GM12878 (cell line): ENCODE measurements at regions not wholly inside any gene's neighbourhood (a gene's known extent, or its start where the extent isn't known, plus 50 kb on each side); places are given as distances from the start of the nearest gene placed in this dataset.

ENCODE experiments used
- ATAC-seq: fragments of 200-7000 bp; cut with Tn5 transposase; 3 replicates; pipeline ENCODE4 v1.9.1; 2020; ENCODE audit warnings: mild to moderate bottlenecking, moderate library complexity
- BruUV-seq: library from RNA; stranded (reverse); fragments of 400-500 nt; replicated peaks from 2 replicates; lab custom pipeline; 2021; lab: Mats Ljungman, UMichigan
- CTCF ChIA-PET: fragments of 300-600 bp; sonication (Branson Sonifier 250); formaldehyde crosslinking; extraction: SDS; loops from one replicate; lab custom pipeline; 2021; ENCODE audit warnings: inconsistent platforms; lab: Yijun Ruan, JAX
- POLR2A ChIA-PET: fragments of 350-600 bp; formaldehyde crosslinking; extraction: SDS; loops from one replicate; lab custom pipeline; 2021; ENCODE audit warnings: inconsistent platforms; lab: Charles Lee
- RAD21 ChIA-PET: fragments of 300-600 bp; sonication (Branson Sonifier 250); formaldehyde crosslinking; loops from one replicate; lab custom pipeline; 2023; ENCODE audit warnings: antibody characterized with exemption; ENCODE audit not compliant: unreplicated experiment; lab: Charles Lee
- SMC1A ChIA-PET: fragments of 300-600 bp; sonication (Branson Sonifier 250); formaldehyde crosslinking; loops from one replicate; lab custom pipeline; 2023; ENCODE audit not compliant: unreplicated experiment, uncharacterized antibody; lab: Charles Lee
- DNase-seq: peaks from one replicate; pipeline ENCODE4 v3.0.0-alpha.2; 2011; ENCODE audit warnings: low read depth, low spot score
- FAIRE-seq: peaks from 3 replicates; lab custom pipeline; 2011; peaks lifted over from hg19 to GRCh38; lab: Jason Lieb, UNC
- H2AFZ ChIP-seq: 2 replicates; pipeline ENCODE4 v1.6.0; 2011; ENCODE audit warnings: low read depth, low read length, control low read depth; ENCODE audit not compliant: control insufficient read depth
- H3K27ac ChIP-seq: 2 replicates; pipeline ENCODE4 v1.5.1; 2011; ENCODE audit warnings: control low read depth; ENCODE audit not compliant: control insufficient read depth, insufficient read depth
- H3K27me3 ChIP-seq, 2 experiments: replicated peaks in 1 of 2; 2 replicates each; pipeline versions ENCODE4 v1.6.0 to v1.6.1; 2011; ENCODE audit warnings: low read length in 1 of 2; ENCODE audit not compliant: control insufficient read depth in 2 of 2, insufficient read depth in 2 of 2
- H3K36me3 ChIP-seq, 2 experiments: 2 replicates each; pipeline ENCODE4 v1.5.1; 2011; ENCODE audit warnings: low read length in 1 of 2; ENCODE audit not compliant: control insufficient read depth in 2 of 2, insufficient read depth in 2 of 2
- H3K4me1 ChIP-seq: 2 replicates; pipeline ENCODE4 v1.6.1; 2011; ENCODE audit warnings: mild to moderate bottlenecking, low read length, moderate library complexity, mixed read lengths; ENCODE audit not compliant: control insufficient read depth, insufficient read depth
- H3K4me2 ChIP-seq: 2 replicates; pipeline ENCODE4 v1.6.0; 2011; ENCODE audit warnings: control low read depth; ENCODE audit not compliant: control insufficient read depth, insufficient read depth
- H3K4me3 ChIP-seq: fragments of 200-600 bp; sonication (generic); 2 replicates; pipeline ENCODE4 v1.5.1; 2016
- H3K79me2 ChIP-seq: 2 replicates; pipeline ENCODE4 v1.6.0; 2011; ENCODE audit warnings: low read length; ENCODE audit not compliant: control insufficient read depth, insufficient read depth
- H3K9ac ChIP-seq: 2 replicates; pipeline ENCODE4 v1.8.0; 2011; ENCODE audit warnings: low read length, control low read depth, mixed read lengths; ENCODE audit not compliant: control insufficient read depth, insufficient read depth
- H3K9me3 ChIP-seq: replicated peaks from 3 replicates; pipeline ENCODE4 v1.5.1; 2011; ENCODE audit warnings: mild to moderate bottlenecking, low read length; ENCODE audit not compliant: control insufficient read depth, insufficient read depth
- H4K20me1 ChIP-seq: 2 replicates; pipeline ENCODE4 v1.6.0; 2011; ENCODE audit not compliant: control insufficient read depth, insufficient read depth
- CREM ChIP-seq: IDR thresholded peaks from 2 replicates; pipeline ENCODE4 v1.6.1; 2014; ENCODE audit warnings: antibody characterized with exemption, low read depth
- HCFC1 ChIP-seq: fragments of 150-350 bp; IDR thresholded peaks from 2 replicates; pipeline ENCODE4 v1.6.1; 2014; ENCODE audit warnings: low read length
- IKZF1 ChIP-seq: fragments of 450-650 bp; conservative IDR thresholded peaks from 2 replicates; pipeline ENCODE4 v1.6.1; 2017; ENCODE audit warnings: antibody characterized with exemption, mild to moderate bottlenecking
- NFXL1 ChIP-seq: fragments of 450-650 bp; IDR thresholded peaks from 2 replicates; pipeline ENCODE4 v1.6.1; 2017; ENCODE audit warnings: antibody characterized with exemption, mild to moderate bottlenecking, borderline replicate concordance
- PAX5 ChIP-seq: IDR thresholded peaks from 2 replicates; pipeline ENCODE4 v1.6.1; 2011; ENCODE audit warnings: low read depth, low read length, borderline replicate concordance
- PML ChIP-seq: IDR thresholded peaks from 2 replicates; pipeline ENCODE4 v1.6.1; 2012; ENCODE audit warnings: low read length, inconsistent platforms
- SMAD5 ChIP-seq: IDR thresholded peaks from 2 replicates; pipeline ENCODE4 v1.6.1; 2016; ENCODE audit warnings: antibody characterized with exemption, low read depth
- SP1 ChIP-seq: IDR thresholded peaks from one replicate; pipeline ENCODE4 v1.6.1; 2011; ENCODE audit warnings: low read depth, low read length
- STAT3 ChIP-seq: IDR thresholded peaks from 2 replicates; pipeline ENCODE4 v1.6.1; 2011; ENCODE audit warnings: low read depth, low read length, improper control_type of control experiment
- TCF3 ChIP-seq: IDR thresholded peaks from 2 replicates; pipeline ENCODE4 v1.6.1; 2012; ENCODE audit warnings: low read depth, mild to moderate bottlenecking, low read length, borderline replicate concordance; ENCODE audit not compliant: insufficient read depth
- WGBS: methylation state at CpG from one replicate; pipeline ENCODE4 v1.1.6; 2016; ENCODE audit warnings: low lambda C conversion rate; ENCODE audit not compliant: insufficient replicate concordance, insufficient coverage; ENCODE audit errors: missing lambda C conversion rate; 5-methylcytosine and 5-hydroxymethylcytosine counted together
- in situ Hi-C: fragments of 300-500 bp; cut with MboI; formaldehyde crosslinking; loops from 9 replicates; pipeline ENCODE4 v1.14.3; 2018; ENCODE audit warnings: mixed read lengths
- intact Hi-C: fragments of 100-400 bp; cut with micrococcal nuclease; formaldehyde crosslinking; loops from one replicate; pipeline ENCODE4 v1.14.2; 2022; ENCODE audit not compliant: unreplicated experiment
- TF ChIP-seq, protein P1 (sequence below): fragments of 450-650 bp; IDR thresholded peaks from 2 replicates; pipeline ENCODE4 v1.6.1; 2017; ENCODE audit warnings: mild to moderate bottlenecking, low read depth, inconsistent platforms; ENCODE audit not compliant: poor library complexity, severe bottlenecking
- TF ChIP-seq, protein P2 (sequence below), 3 experiments: IDR thresholded peaks in 2 of 3; conservative IDR thresholded peaks in 1 of 3; 2 replicates each; pipeline ENCODE4 v1.5.1; 2011; ENCODE audit warnings: low read depth in 3 of 3, low read length in 3 of 3, mild to moderate bottlenecking in 3 of 3, control low read depth in 2 of 3, moderate library complexity in 2 of 3, inconsistent platforms in 1 of 3, mixed read lengths in 1 of 3; ENCODE audit not compliant: control insufficient read depth in 2 of 3, insufficient read depth in 1 of 3; ENCODE audit errors: extremely low read depth in 1 of 3
- TF ChIP-seq, protein P3 (sequence below): fragments of 450-650 bp; IDR thresholded peaks from 2 replicates; pipeline ENCODE4 v1.6.1; 2017; ENCODE audit warnings: low read depth, mild to moderate bottlenecking, moderate library complexity
- TF ChIP-seq, protein P4 (sequence below): fragments of 450-650 bp; IDR thresholded peaks from 2 replicates; pipeline ENCODE4 v1.6.1; 2017; ENCODE audit warnings: mild to moderate bottlenecking, moderate library complexity

DNA sequence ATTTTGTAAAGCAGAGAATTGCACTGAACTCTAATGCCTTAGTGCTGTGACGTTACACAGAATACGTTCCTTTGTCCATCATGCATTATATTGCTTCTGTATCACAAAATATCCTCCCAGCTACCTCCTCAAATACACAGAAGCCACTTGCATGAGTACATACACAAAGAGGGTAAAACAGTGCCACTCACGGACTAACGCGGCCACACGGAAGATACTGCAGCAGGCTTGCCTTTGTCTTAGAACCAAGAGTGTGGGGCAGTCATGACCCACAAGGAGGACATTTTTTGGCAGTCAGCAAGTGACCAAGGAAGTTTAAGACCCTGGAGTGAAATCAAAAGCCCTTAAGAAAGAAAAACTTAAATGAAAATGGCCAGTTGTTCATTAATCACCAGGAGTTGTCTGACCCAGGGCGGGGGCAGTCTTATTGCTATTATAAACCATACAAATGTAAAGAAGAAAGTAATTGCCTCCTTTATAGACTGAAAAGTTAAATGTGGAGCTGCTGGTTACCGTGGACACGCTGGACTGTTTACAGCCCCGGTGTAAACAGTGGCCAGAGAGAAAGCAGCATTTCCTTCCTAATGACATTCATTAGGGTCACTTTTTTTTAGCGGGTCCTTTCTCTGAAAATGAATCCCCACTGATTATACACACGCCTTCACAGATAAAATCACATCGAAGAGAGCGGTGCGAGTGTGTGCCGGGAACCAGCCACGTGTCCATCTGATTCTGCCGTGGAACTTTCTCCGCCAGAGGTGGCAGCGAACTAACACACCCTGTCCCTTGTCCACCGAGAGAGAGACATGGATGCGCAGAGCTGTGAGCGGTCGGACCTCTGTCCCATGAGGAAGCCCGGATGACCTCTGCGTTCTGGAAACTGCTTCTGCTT is 66.8 kb downstream of the SOX1 start:
- intact Hi-C loops (no loop called here), in situ Hi-C loops (no loop called here)
- ChIA-PET POLR2A (no interaction called here), SMC1A (no interaction called here), RAD21 (no interaction called here), CTCF (no interaction called here)
- no peak overlapping the region for H3K9ac ChIP-seq
- no peak for ATAC-seq
- no TSS peak for BruUV-seq
- H3K79me2 ChIP-seq, result no peaks in the 10 kb centered on the region
- H3K4me3 ChIP-seq, result no peak overlapping the region
- H3K27me3 ChIP-seq, result no peaks in the 10 kb centered on the region
- DNase-seq, result no peak
- H3K4me2 ChIP-seq, result no peak overlapping the region
- H3K9me3 ChIP-seq, result no peaks in the 10 kb centered on the region; the same call in 2 of the 3 replicates
- FAIRE-seq, result no peak
- H3K27ac ChIP-seq, result no peak overlapping the region
- H4K20me1 ChIP-seq, result no peaks in the 10 kb centered on the region
- no peaks in the 10 kb centered on the region for H3K4me1 ChIP-seq
- 43% methylated on average over 26 of the region's 26 CpGs for WGBS
- H3K36me3 ChIP-seq, result no peaks in the 10 kb centered on the region
- no peak overlapping the region for H2AFZ ChIP-seq
- TF ChIP-seq NFXL1 (no peak), CREM (no peak), SP1 (no peak), PAX5 (no peak), IKZF1 (no peak), TCF3 (no peak), STAT3 (no peak), PML (no peak), HCFC1 (no peak), SMAD5 (no peak)
- TF ChIP-seq, protein P1, sequence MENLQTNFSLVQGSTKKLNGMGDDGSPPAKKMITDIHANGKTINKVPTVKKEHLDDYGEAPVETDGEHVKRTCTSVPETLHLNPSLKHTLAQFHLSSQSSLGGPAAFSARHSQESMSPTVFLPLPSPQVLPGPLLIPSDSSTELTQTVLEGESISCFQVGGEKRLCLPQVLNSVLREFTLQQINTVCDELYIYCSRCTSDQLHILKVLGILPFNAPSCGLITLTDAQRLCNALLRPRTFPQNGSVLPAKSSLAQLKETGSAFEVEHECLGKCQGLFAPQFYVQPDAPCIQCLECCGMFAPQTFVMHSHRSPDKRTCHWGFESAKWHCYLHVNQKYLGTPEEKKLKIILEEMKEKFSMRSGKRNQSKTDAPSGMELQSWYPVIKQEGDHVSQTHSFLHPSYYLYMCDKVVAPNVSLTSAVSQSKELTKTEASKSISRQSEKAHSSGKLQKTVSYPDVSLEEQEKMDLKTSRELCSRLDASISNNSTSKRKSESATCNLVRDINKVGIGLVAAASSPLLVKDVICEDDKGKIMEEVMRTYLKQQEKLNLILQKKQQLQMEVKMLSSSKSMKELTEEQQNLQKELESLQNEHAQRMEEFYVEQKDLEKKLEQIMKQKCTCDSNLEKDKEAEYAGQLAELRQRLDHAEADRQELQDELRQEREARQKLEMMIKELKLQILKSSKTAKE, result no peak
- TF ChIP-seq, protein P2, sequence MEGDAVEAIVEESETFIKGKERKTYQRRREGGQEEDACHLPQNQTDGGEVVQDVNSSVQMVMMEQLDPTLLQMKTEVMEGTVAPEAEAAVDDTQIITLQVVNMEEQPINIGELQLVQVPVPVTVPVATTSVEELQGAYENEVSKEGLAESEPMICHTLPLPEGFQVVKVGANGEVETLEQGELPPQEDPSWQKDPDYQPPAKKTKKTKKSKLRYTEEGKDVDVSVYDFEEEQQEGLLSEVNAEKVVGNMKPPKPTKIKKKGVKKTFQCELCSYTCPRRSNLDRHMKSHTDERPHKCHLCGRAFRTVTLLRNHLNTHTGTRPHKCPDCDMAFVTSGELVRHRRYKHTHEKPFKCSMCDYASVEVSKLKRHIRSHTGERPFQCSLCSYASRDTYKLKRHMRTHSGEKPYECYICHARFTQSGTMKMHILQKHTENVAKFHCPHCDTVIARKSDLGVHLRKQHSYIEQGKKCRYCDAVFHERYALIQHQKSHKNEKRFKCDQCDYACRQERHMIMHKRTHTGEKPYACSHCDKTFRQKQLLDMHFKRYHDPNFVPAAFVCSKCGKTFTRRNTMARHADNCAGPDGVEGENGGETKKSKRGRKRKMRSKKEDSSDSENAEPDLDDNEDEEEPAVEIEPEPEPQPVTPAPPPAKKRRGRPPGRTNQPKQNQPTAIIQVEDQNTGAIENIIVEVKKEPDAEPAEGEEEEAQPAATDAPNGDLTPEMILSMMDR (IDR thresholded peaks at IDR 0.05 in 2 of 3, conservative IDR thresholded peaks at IDR 0.05 in 1 of 3; ENCODE audit: control insufficient read depth in 2 of 3, extremely low read depth in 1 of 3, insufficient read depth in 1 of 3, low read depth in 3 of 3, low read length in 3 of 3), result no peak
- TF ChIP-seq, protein P3, sequence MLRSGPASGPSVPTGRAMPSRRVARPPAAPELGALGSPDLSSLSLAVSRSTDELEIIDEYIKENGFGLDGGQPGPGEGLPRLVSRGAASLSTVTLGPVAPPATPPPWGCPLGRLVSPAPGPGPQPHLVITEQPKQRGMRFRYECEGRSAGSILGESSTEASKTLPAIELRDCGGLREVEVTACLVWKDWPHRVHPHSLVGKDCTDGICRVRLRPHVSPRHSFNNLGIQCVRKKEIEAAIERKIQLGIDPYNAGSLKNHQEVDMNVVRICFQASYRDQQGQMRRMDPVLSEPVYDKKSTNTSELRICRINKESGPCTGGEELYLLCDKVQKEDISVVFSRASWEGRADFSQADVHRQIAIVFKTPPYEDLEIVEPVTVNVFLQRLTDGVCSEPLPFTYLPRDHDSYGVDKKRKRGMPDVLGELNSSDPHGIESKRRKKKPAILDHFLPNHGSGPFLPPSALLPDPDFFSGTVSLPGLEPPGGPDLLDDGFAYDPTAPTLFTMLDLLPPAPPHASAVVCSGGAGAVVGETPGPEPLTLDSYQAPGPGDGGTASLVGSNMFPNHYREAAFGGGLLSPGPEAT, result no peak
- TF ChIP-seq, protein P4, sequence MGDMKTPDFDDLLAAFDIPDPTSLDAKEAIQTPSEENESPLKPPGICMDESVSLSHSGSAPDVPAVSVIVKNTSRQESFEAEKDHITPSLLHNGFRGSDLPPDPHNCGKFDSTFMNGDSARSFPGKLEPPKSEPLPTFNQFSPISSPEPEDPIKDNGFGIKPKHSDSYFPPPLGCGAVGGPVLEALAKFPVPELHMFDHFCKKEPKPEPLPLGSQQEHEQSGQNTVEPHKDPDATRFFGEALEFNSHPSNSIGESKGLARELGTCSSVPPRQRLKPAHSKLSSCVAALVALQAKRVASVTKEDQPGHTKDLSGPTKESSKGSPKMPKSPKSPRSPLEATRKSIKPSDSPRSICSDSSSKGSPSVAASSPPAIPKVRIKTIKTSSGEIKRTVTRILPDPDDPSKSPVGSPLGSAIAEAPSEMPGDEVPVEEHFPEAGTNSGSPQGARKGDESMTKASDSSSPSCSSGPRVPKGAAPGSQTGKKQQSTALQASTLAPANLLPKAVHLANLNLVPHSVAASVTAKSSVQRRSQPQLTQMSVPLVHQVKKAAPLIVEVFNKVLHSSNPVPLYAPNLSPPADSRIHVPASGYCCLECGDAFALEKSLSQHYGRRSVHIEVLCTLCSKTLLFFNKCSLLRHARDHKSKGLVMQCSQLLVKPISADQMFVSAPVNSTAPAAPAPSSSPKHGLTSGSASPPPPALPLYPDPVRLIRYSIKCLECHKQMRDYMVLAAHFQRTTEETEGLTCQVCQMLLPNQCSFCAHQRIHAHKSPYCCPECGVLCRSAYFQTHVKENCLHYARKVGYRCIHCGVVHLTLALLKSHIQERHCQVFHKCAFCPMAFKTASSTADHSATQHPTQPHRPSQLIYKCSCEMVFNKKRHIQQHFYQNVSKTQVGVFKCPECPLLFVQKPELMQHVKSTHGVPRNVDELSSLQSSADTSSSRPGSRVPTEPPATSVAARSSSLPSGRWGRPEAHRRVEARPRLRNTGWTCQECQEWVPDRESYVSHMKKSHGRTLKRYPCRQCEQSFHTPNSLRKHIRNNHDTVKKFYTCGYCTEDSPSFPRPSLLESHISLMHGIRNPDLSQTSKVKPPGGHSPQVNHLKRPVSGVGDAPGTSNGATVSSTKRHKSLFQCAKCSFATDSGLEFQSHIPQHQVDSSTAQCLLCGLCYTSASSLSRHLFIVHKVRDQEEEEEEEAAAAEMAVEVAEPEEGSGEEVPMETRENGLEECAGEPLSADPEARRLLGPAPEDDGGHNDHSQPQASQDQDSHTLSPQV, result no peak
